AG04450 (cell line): ENCODE measurements at regions not wholly inside any gene's neighbourhood (a gene's known extent, or its start where the extent isn't known, plus 50 kb on each side); places are given as distances from the start of the nearest gene placed in this dataset.
A peak's percentile ranks its signal among the peaks of the same experiment; 100 is the strongest.

Experiments
- CTCF ChIA-PET: fragments of 300-600, 350-600 bp; formaldehyde crosslinking; extraction: SDS; loops from one replicate; lab custom pipeline; 2022; ENCODE audit warnings: antibody characterized with exemption, inconsistent platforms; lab: Charles Lee
- POLR2A ChIA-PET: fragments of 350-600 bp; formaldehyde crosslinking; extraction: SDS; loops from one replicate; lab custom pipeline; 2021; ENCODE audit warnings: antibody characterized with exemption, inconsistent platforms; lab: Yijun Ruan, JAX
- DNase-seq: peaks from one replicate; pipeline ENCODE4 v3.0.0-alpha.2; 2011; ENCODE audit warnings: low read depth, low spot score
- H3K27ac ChIP-seq: one replicate; pipeline ENCODE4 v1.5.1; 2012; ENCODE audit warnings: low read depth, low read length, control low read depth
- H3K27me3 ChIP-seq: one replicate; pipeline ENCODE4 v1.6.0; 2012; ENCODE audit warnings: low read length; ENCODE audit not compliant: control insufficient read depth, insufficient read depth
- H3K4me3 ChIP-seq: 2 replicates; pipeline ENCODE4 v1.5.1; 2011; ENCODE audit warnings: mild to moderate bottlenecking, low read depth, low read length, control low read depth
- H3K9me3 ChIP-seq: 2 replicates; pipeline ENCODE4 v1.5.1; 2012; ENCODE audit warnings: low read length; ENCODE audit not compliant: control insufficient read depth, insufficient read depth
- TF ChIP-seq, protein P1 (sequence below): IDR thresholded peaks from 2 replicates; pipeline ENCODE4 v1.5.1; 2011; ENCODE audit warnings: low read depth, low read length, control low read depth, inconsistent platforms

DNA sequence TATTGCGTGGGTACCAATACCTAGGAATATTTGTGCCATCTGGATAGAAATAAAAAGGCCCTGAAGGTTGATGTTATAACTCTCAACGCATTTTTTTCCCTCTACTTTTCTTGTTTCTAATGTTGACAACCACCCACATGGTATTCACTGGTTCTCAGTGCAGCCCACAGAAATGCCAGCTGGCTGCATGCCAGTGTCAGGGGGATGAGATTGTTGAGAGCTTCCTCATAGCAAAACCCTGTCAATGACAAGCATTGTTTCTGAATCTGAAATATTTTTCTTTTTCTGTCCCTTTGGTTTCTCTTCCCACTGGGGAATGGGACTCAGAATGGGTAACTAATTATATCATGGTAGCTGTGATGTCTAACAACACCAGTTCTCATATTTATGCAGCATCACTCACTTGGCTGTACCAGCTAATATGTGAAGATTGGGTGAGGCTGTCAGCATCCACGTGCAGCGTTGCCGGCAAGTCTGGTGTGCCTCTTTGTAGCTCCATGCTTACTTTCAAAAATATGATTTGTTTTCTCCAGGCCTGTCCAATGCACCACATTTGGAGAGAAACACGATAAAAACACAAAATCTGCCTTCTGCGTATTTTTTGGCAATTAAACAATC lies 284.6 kb downstream of the PTBP2 start:
- Histone ChIP-seq H3K27ac (no peak overlapping the region), H3K4me3 (no peak overlapping the region), H3K27me3 (no peaks in the 10 kb centered on the region), H3K9me3 (no peaks in the 10 kb centered on the region)
- POLR2A ChIA-PET = no interaction called here
- CTCF ChIA-PET = no interaction called here
- DNase-seq = peak; percentile 30
- TF ChIP-seq, protein P1, sequence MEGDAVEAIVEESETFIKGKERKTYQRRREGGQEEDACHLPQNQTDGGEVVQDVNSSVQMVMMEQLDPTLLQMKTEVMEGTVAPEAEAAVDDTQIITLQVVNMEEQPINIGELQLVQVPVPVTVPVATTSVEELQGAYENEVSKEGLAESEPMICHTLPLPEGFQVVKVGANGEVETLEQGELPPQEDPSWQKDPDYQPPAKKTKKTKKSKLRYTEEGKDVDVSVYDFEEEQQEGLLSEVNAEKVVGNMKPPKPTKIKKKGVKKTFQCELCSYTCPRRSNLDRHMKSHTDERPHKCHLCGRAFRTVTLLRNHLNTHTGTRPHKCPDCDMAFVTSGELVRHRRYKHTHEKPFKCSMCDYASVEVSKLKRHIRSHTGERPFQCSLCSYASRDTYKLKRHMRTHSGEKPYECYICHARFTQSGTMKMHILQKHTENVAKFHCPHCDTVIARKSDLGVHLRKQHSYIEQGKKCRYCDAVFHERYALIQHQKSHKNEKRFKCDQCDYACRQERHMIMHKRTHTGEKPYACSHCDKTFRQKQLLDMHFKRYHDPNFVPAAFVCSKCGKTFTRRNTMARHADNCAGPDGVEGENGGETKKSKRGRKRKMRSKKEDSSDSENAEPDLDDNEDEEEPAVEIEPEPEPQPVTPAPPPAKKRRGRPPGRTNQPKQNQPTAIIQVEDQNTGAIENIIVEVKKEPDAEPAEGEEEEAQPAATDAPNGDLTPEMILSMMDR = no peak

DNA sequence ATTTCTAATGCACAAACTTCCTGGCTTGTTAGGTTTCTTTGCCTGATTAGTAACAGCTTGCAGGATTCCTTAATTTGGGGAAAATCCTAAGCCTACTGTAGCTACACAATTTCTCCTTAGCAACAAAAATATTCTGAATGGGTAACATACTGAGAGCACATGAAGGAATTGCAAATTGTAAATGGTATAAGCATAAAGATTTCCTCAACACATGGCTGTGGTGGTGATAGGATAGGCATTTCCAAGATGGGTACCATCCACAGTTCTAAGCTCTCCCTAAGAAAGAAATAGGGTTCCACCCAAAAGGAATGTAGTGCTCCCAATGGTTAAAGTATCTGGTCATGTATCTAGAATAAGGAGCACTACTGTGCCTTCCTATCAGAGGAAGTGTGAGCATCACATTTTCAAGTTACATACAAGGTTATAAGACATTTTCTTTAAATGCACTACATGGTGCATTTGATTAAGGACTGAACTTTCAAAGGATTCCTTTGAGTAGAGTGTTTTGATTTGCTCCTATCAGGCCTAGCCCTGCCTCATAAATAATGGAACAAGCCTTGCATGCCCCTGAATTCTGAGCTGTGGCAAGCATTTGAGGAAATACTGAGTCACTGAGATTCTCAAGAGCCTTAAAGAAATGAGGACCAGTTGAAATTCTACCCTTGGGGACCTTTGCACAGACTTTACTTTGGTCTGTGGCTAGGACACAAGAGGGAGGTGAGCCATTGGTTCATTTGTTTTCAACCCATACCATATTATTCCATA lies 286.4 kb downstream of the PTBP2 start:
- Histone ChIP-seq H3K27ac (no peak overlapping the region), H3K4me3 (no peak overlapping the region), H3K27me3 (no peaks in the 10 kb centered on the region), H3K9me3 (no peaks in the 10 kb centered on the region)
- no peak for DNase-seq
- ChIA-PET POLR2A (no interaction called here), CTCF (no interaction called here)
- TF ChIP-seq, protein P1 = no peak

DNA sequence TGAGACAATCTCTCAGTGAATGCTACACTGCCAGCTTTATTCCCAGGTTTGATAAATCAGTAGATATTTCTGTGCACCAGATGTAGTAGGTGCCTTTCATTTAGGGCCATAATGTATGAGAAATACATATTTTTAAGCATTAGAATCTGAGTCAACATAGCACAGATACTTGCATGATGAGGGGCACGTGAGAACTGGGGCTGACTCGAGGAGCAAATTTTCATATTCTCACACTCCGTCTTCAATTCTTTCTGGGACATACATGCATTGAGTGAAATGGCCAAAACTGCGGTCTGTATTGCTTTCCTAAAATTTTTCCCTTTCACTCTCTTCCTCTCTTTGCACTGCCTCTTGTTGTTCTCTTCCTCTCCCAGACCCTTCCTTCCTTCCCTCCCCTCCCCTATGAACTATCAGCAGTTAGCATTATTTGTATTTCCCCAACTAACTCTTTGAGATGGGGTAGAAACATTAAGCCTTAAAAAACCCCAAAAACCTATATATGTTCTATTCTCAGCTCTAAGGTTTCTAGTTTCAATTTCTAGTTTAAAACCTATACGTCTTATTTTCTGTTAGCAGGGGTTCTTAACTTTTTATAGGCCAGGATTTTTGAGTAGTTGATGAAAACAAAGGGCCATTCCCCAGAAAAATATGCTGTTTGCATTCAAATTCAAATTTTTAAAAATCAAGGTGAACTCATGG lies 289.1 kb downstream of the PTBP2 start:
- TF ChIP-seq, protein P1 = no peak
- no peak for DNase-seq
- CTCF ChIA-PET = no interaction called here
- Histone ChIP-seq H3K9me3 (no peaks in the 10 kb centered on the region), H3K27me3 (no peaks in the 10 kb centered on the region), H3K27ac (no peak overlapping the region), H3K4me3 (no peak overlapping the region)
- POLR2A ChIA-PET = no interaction called here

DNA sequence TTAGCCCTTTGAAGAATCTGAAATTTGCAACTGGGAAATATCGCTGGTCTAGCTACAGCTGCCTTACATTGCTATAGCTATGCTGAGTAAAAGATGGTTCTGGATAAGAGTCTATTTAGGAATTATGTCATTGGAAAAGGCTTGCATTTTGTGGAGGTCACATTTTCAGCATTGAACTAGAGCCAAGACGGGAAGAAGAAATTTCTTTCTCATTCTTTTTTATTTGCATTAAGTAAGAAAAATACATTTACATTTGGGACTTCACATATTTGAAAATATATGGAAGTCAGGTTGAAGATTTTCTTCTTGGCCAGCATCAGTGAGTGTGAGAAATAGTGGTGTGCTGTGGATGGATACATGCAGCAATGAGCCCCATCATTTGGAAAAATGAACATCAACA lies 291.6 kb downstream of the PTBP2 start:
- Histone ChIP-seq H3K9me3 (no peaks in the 10 kb centered on the region), H3K4me3 (no peak overlapping the region), H3K27ac (no peak overlapping the region), H3K27me3 (no peaks in the 10 kb centered on the region)
- DNase-seq = no peak
- ChIA-PET POLR2A (no interaction called here), CTCF (interaction anchor here (0.6 kb wide), 1 partner anchor 46 kb away, joined by 3 read pairs; no protein-coding TSS in a partner anchor)
- TF ChIP-seq, protein P1 = no peak

DNA sequence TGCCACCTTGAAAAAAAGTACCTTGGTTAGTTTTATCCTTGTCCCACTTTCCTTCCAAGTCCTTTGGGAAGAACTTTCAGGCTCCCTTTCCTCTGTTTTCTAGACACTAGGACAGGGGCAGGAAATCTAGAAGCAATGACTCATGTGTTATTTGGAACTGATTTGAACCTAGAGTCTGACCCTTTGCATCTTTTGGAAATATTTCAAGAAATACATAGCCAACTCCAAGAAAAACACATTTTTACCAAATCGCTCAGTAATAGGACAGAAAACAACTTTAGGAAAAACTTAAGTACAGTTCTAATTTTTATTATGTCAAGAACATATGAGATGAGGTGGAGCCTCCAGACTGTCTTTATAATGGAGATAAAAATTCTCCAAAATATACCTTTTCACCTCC lies 292.4 kb downstream of the PTBP2 start:
- DNase-seq = no peak
- Histone ChIP-seq H3K27me3 (no peaks in the 10 kb centered on the region), H3K4me3 (no peak overlapping the region), H3K27ac (no peak overlapping the region), H3K9me3 (no peaks in the 10 kb centered on the region)
- ChIA-PET CTCF (no interaction called here), POLR2A (no interaction called here)
- TF ChIP-seq, protein P1 = no peak
